ENCODE measurements at regions not wholly inside any gene's neighbourhood (a gene's known extent, or its start where the extent isn't known, plus 50 kb on each side); places are given as distances from the start of the nearest gene placed in this dataset.

GRCh38 chr5:144918371-144918770 is 747.7 kb downstream of the KCTD16 start:
- TF ChIP-seq CTCF (conservative IDR thresholded peaks at IDR 0.05) (no peak), EZH2 (IDR thresholded peaks at IDR 0.05; ENCODE audit: low read depth) (no peak)
